Kidney tubule cell (primary cell): ENCODE measurements at regions not wholly inside any gene's neighbourhood (a gene's known extent, or its start where the extent isn't known, plus 50 kb on each side); places are given as distances from the start of the nearest gene placed in this dataset.
A peak's percentile ranks its signal among the peaks of the same experiment; 100 is the strongest.

Source experiments
- DNase-seq: peaks from one replicate; pipeline ENCODE4 v3.0.0-alpha.2; 2018; ENCODE audit warnings: low spot score

DNA sequence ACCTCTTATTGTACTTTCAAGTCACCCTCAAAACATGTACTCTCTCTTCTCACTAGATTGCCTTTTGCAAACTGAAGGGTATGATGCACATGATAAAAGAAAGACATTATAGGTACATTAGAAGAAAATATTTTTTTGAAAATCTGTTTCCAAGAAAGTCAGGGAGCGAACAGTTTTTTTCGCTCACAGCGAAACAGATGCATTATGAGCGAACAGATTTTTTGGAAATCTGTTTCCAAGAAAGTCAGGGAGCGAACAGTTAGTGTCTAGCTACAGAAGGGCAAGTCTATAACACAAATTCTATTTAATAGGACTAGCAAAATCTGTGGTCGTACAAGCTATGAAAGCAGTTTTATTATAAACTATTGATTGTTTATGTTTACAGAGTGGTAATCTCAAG lies 296.2 kb upstream of the ANO3 start:
- no peak for DNase-seq

DNA sequence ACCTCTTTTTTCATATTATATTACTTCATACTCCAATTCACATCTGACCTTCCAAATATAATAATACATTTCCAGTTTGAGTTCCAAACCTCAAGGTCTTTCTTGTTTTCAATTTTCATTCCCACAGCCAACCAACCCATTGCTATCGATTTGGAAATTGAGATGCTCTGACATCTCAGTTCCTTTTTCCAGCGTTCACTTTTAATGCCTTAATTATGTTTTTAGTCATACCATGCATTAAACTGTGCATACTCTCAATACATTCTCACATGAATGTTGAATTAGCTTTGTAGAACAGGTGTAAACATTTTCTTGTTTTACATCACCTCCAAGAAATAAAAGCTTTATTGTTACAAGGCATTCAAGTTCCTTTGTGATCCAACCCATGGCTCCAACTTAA lies 294.2 kb upstream of the ANO3 start:
- no peak for DNase-seq

DNA sequence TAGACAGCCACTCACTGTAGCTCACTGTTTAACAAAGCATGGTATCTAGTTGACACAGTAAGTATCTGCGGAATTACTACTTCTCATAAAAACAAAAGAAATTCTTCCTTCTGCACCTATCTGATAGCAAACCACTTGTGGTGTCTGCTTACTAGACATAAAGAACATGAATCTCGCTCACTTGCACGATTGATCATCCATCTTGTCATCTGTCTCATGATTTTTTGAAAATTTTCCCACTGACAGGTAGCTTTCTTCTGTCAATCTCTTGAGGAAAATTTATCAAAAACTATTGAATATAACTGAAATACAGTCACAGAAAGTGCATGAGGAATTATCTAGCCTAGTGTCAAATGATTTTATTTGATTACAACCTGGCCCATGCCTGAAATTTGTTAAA lies 291.6 kb upstream of the ANO3 start:
- DNase-seq: no peak

DNA sequence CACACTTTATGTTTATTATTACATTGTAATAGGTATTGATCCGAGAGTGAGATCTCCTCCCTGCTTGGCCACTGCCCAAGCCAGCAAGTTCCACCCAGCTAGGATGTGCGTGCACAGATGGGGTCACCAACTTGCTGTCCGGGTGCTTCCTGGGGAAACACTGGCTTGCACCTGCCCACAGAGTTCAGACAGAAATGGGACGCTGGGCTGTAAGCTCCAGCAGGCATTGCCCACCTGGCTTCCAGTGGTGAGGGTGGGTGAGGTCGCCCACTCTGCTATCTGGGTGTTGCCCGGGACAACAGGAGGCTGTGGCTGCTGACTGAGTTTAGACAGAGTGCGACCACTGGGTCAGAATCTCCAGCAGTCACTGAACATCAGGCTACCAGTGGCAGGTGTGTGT lies 289.8 kb upstream of the ANO3 start:
- no peak for DNase-seq

DNA sequence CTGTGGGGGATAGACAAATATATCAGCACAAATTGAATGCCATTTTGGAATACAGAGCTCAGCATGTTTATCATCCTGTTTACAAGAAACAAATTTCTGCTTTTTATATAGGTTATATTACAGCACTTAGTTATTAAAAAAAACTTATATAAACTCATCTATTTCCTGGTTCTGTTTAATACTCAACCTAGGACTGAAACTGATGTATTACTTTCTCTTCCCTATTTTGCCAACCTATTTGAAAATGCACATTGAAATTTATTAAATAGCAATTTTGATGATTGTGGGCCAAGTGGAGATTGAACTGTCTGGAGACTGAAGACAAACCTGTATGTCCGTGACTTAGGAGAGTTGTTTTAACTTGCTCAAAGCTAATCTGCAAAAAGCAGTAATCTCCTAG lies 288.3 kb upstream of the ANO3 start:
- no peak for DNase-seq

DNA sequence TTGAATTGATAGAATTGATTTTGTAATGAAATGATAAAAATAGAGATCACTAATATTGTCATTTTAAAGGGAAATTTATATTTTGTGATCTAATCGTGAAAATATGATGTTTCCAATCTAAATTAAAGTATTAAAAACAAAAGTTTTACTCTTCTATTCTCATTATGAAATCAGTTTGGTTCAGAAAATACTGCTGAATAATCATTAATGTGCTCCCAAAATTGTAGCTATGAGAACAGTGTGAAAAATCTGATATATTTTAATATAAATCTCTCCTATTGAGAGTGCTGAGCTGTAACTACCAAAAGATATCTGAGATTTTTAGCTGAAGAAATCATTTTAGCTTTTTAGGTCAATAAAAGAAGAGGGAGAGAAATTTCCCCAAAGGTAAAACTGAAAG lies 287.5 kb upstream of the ANO3 start:
- no peak for DNase-seq

DNA sequence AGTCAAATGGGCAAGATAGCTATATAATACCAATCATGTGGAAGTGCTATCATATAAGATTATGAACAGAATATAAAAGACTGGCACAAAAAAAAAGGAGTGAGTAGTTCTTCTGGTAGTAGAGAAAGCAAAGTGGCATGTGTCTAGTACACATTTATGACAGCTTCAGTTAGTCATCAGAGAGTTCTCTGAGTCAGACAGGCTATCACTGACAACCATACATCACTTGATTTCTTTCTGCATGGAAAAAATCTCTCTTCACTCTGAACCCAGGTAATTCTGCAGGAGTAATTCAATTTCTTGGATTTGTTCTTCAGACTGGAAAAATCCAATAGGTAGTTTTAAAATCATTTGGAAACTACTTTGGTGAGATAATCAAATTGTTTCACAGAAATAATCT lies 286.8 kb upstream of the ANO3 start:
- DNase-seq: peak; percentile 52

DNA sequence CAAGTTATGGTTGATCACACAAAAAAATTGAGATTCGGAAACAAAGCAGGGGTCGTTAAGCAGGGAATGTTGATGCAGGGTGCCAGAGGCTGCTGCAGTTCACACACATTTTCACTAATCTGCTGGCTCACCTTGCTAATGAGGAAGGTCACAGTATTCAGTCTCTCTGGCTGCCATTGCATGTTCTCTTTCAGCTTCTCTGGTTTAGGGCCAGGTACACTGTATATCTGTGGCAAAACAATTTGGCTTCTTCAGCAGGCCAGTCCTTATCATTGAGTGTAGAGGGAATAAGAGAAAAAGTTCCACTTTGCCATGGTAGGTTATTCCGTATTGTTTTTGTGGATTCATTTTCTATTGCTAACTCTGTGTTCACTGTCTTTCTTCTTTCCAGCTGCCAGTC lies 283.7 kb upstream of the ANO3 start:
- DNase-seq: no peak

DNA sequence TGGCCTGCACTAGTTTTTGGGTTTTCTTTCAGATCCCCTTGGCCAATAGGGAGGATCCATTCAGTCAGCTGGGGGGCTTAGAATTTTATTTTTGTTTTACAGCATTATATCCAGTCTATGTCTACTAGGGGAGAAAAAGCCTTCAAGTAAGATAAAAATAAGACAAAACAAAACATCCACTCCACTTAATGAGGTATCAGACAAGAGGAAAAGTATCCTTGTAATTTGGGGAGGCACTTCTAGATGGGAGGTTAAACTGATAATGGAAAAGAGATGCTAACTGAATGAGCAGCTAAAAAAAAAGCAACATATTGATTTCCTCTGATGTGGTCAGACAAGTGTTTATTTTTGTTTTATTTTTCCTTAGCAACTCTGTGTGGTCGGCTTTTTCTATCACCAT lies 278.0 kb upstream of the ANO3 start:
- no peak for DNase-seq

DNA sequence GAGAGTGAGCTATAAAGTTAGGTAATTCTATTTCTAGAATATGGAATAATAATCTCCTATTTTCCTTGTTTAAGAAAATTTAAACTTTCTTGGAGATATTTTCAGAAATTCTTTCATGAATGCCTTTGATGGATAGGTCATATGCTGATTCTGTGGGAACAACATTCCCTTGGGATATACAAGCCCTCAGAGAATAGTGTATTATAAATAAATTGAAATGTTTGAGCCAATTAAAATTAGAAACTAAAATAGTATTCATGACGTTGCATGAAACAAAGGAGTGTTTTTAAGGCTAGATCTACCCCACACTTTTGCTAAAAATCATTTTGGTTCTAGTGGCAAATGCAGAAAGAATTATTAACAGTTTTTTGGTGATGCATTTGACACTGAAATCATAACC lies 269.3 kb upstream of the ANO3 start:
- DNase-seq: no peak

DNA sequence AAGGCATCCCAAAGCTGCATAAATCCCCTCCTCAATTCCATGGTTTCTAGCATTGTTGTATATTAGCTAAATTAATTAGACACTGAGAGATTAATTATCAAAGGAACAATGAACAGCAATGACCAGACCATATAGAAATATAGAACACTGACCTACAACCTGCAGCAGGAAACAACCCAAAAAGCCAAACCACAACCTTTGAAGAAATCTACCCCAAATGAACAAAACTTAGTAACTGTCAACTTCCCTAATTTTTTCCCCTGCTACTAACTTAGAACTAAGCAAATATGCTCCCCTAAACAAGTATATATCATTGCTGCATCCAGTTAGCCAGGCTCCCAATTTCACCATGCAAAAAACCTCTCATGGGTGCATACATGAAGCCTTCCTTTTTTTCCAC lies 268.0 kb upstream of the ANO3 start:
- DNase-seq: no peak

DNA sequence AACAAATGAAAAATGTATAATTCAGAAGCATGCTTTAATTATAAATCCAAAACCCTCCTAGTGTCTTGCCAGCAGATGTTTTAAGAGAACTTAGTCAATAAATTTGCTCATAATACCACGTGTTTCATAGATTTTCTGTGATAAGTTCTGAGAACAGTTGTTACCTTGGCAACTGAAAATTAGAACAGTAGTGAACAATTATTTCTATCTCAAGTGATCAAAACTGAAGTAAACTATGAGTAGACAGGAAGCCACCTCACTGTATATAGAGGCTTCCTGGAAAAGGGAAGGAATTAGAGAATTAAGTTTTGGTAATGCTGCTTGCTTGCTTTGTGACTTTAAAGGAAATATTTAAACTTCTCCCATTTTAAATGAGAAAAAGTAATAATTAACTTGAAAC lies 266.0 kb upstream of the ANO3 start:
- no peak for DNase-seq

DNA sequence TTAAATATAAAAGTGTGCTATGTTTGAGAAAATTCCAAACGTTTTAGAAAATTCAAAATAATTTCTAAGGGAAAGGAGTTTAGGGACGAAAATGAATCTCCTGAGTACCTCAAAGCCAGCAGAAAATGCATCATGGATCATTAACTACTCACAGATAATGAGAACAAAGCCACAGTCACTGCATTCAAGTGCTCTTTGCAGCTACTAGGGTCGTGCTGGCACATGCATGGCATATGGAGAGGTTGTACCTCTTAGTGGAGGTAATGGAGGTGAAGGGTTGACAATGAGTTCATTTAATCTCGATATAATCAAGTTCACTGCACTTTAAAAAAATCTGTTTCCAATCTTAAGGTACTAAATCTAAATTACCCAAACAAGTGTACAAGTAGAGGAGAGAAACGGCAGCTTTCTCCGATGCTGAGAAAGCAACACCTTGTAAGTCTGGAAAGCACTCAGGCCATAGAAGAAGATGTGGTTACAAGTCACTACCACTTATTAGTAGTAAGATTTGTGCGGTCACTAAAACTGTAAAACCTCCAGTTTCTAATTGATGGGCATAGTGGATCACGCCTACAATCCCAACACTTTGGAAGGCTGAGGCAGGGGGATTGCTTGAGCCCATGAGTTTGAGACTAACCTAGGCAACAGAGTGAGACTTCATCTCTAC lies 261.1 kb upstream of the ANO3 start:
- DNase-seq: no peak

DNA sequence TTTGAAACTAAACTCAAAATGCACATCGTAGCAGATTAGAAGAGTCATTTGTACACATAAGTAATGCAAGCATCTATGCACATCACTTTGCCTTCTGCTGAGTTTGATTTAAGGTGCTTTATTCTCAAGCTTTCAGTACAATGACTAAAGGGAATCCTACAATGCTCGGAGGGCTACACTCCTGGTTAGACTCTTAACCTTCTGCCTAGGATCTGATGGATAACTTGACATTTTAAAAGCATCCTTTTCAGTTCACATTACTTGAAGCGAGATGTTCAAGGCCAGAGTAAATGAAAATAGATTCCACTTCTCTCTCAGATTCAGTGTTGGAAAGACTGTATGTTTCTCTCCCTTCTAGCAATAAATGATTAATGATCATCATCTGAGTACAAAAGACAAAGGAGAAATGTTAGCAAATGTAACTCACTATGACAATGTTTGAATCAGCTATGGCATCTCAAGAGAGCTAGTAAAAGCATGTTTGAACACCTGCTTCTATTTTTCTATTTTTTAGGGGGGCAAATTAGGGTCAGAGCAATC lies 259.2 kb upstream of the ANO3 start:
- no peak for DNase-seq

DNA sequence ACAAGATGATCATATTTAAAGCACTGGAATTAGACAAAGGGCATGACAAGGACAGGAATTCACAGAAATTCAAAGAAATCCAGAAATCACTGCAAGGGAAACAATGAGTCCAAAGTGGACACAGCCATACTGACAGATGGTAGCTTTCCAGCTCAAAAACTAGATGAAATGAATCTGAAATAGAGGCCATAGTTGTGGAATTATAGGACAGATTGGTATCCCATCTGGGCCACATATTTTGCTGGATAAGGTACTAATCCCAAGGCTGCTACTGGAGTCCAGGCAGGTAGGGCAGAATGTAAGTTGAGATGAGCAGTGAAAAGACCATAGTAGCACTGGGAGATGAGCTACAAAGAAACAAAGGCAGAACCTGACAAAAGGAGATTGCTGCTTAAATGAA lies 258.3 kb upstream of the ANO3 start:
- DNase-seq: no peak

DNA sequence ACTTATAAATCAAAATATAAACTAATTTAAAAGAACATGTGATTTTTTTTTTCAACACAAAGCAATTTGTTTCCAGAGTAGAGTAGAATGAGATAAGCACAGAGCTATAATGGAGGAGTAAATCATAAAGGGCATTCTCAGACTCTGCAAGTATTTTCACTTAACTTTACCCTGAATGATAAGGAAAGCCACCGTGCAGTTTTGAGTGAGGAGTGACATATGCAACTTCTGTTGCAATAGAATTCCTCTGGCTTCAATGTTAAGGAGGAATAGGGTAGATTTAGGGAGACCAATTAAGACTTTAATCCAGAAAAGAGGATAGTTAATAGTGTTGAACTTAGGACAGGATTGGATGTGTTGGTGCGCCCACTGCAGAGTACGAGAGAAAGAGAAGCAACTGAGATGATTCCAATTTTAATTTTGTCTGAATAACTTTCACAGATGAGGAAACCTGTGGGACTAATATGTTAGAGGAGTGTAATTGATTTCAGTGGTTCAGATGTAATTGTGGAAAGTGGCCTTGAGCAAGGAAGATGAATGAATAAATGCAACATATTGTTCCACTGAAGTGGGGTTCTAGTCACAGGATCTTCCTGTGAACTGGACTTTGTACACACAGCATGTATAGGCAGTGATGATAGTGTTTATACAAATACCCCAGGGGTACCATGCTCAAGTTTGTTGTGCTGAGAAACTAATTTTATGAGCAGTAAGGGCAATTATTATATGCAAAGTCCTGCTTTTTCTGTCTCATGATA lies 255.5 kb upstream of the ANO3 start:
- DNase-seq: no peak

DNA sequence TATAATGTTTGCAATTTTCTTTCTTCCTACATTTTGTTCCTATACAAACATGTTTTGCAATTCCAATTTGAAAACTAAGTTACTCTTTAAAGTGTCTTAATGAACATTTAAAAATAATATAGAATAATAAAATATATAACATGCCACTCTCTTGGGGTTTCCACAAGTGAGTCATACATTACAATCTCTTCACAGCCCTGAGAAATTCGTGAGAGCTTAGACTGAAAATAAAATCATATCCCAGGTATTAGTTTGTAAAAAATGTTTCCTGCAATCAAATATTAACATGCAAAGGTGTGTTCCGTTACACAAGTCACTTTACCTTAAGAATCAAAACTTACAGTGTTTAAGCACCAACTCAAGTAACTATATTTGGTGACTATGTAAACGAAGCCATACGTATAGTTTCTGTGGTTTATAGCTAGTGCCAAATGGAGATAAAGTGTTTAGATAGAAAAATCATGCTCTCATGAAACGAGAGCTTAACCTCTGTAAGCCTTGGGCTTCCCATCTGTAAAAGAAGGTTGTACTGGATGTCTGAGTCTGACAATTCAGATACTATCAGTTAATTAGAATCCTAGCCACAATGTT lies 253.6 kb upstream of the ANO3 start:
- no peak for DNase-seq

DNA sequence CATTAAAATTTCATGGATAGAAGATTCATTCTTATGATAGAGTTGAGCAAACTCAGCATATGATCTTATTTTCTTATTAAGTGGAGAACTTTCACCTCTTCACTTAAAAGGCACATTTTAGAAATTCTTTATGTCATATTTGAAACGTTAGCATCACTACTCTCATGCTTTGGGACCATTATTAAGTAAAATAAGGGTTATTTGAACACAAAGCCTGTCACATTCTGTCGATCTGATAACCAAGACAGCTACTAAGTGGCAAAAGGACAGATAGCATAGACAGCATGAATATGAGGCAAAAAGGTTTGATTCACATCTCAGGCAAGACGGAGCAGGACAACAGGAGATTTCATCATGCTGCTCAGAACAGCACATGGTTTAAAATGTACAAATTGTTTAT lies 247.6 kb upstream of the ANO3 start:
- no peak for DNase-seq

DNA sequence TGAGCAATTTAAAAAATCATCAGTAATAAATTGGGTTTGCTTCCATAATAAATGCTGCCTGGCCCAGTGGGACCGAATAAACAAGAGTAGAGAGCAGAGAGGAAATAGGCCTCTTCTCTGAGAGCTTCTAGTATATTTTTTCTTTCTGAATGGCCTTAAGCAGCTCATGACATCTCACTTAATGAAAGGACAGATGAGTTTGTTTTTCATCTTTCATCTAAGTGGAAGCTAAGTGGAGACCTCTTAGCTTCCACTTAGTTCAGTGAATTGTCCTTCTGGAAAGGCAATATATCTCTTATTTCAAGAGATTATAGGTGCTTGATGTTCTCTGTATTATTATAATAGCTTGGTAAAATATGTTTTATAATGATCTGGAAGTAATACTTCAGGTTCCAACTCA lies 245.9 kb upstream of the ANO3 start:
- no peak for DNase-seq

DNA sequence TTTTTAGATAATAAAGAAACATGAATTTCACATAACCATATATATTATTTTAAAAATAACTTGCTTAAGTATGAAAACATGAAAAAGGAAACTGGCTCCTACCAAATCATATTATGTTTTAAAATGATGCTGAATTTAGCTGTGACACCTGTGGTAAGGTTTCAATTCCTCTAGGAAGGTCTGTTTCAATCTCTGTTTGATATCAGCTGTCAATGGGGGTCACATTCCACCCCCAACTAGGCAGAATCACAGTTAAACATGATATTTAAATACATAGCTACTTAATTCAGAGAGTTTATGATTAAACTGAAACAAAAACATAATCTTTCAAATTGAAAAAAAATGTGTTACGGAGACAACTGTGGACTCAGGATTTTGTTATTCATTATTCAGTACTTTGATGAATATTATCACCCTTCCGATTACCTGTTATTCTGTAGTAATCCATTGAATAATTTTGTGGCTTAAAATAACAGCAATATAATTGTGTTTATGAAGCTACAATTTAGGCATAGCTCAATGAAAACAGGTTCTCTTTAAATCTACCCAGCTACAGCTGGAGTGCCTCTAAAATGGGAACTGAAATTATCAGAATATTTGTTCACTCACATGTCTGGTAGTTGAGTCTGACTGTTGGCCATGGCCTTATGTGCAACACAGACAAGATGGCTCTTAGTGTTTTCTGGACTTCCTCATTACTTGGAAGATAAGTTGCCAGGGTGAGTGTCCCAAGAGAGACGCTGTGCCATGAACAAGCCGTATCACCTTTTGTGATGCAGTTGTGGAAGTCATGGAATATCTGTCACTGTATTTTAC lies 244.6 kb upstream of the ANO3 start:
- no peak for DNase-seq

DNA sequence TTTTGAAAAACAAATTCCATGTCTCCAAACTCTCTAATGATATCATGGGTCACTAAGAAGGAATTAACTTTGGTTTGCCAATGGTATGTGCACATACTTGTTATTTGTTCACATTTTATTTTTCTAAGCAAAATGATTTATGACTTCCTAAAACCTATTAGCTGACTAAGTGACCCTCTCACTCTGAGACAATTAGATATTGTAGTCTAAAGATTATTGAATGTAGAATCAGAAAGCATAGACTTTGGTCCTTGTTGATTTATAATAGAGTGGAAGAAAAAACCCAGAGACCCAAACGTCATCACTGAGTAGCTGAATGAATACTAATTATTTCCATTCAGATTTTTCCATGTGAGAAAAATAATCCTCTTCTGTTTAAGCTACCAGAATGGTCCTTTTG lies 243.5 kb upstream of the ANO3 start:
- no peak for DNase-seq

DNA sequence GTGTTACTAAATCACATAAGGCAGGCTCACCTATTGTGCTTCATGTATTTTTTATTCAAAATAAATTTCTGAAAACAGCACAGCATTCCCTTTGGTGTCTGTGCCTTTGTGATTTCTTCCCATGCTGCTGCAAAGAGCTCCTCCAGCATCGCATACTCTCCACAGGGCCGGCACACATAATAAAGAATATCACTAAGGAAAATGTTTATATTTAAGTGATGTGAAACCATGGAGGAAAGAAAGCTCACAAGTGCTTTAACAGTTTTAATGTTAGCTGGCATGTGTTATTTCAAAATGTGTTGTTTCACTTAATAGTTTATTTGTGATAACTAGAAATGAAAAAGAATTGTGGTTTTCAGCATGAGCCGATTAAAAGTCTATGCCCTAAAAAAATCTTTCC lies 241.3 kb upstream of the ANO3 start:
- no peak for DNase-seq

DNA sequence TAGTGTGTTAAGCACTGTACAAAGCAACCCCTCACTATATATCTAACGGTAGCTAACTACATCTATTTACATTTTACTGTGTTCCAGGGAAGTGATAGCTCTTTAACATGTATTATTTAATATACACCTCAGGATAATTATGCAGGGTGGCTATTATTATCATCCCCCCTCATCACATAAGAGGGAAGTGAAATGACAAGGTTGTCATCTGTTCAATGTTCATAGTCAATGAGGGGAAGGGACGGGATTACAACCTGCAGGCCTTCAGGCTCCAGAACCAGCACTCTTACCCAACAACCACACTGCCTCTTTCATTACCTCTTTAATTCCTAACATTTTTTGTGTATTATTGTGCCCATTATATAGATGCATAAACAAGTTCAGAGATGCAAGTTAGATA lies 238.7 kb upstream of the ANO3 start:
- DNase-seq: no peak
